HG03025 (cell line): ENCODE measurements at regions not wholly inside any gene's neighbourhood (a gene's known extent, or its start where the extent isn't known, plus 50 kb on each side); places are given as distances from the start of the nearest gene placed in this dataset.

Experiments
- ATAC-seq: cut with Tn5 transposase; IDR thresholded peaks from one replicate; pipeline ENCODE4 v1.9.1; 2021; ENCODE audit warnings: mild to moderate bottlenecking, moderate library complexity; ENCODE audit not compliant: unreplicated experiment, low FRiP score

GRCh38 chr3:72386327-72387000, 461.8 kb downstream of the SHQ1 start:
- no peak for ATAC-seq

GRCh38 chr3:72385167-72385566, 463.1 kb downstream of the SHQ1 start:
- ATAC-seq: no peak

- no peak for ATAC-seq
Observed at GRCh38 chr3:72384602-72385001, 463.6 kb downstream of the SHQ1 start.

GRCh38 chr3:72383883-72384282, 464.4 kb downstream of the SHQ1 start:
- ATAC-seq: no peak

- no peak for ATAC-seq
Observed at GRCh38 chr3:72383230-72383629, 465.0 kb downstream of the SHQ1 start.

GRCh38 chr3:72382460-72382859, 465.8 kb downstream of the SHQ1 start:
- ATAC-seq: no peak

GRCh38 chr3:72381584-72381983, 466.7 kb downstream of the SHQ1 start:
- ATAC-seq: no peak

- ATAC-seq: no peak
Observed at GRCh38 chr3:72380711-72381493, 467.3 kb downstream of the SHQ1 start.

- ATAC-seq: no peak
Observed at GRCh38 chr3:72380193-72380592, 468.1 kb downstream of the SHQ1 start.

- ATAC-seq: no peak
Observed at GRCh38 chr3:72379500-72380187, 468.6 kb downstream of the SHQ1 start.

- no peak for ATAC-seq
Observed at GRCh38 chr3:72378287-72378686, 470.0 kb downstream of the SHQ1 start.

- no peak for ATAC-seq
Observed at GRCh38 chr3:72376956-72377710, 471.1 kb downstream of the SHQ1 start.

GRCh38 chr3:72375237-72376076, 472.8 kb downstream of the SHQ1 start:
- ATAC-seq: no peak

GRCh38 chr3:72373139-72373538, 475.1 kb downstream of the SHQ1 start:
- no peak for ATAC-seq

GRCh38 chr3:72372161-72372560, 476.1 kb downstream of the SHQ1 start:
- ATAC-seq: no peak

GRCh38 chr3:72371431-72371830, 476.8 kb downstream of the SHQ1 start:
- no peak for ATAC-seq

- no peak for ATAC-seq
Observed at GRCh38 chr3:72370947-72371346, 477.3 kb downstream of the SHQ1 start.

GRCh38 chr3:72369681-72370080, 478.6 kb downstream of the SHQ1 start:
- ATAC-seq: no peak

- ATAC-seq: no peak
Observed at GRCh38 chr3:72368331-72368975, 479.8 kb downstream of the SHQ1 start.
